Motor neuron (in vitro differentiated cells): ENCODE measurements at regions not wholly inside any gene's neighbourhood (a gene's known extent, or its start where the extent isn't known, plus 50 kb on each side); places are given as distances from the start of the nearest gene placed in this dataset.
A peak's percentile ranks its signal among the peaks of the same experiment; 100 is the strongest.

Source experiments
- ATAC-seq, 8 experiments: fragments of 200-7000 bp; cut with Tn5 transposase; replicated peaks in 6 of 8; 2 replicates each; pipeline ENCODE4 v1.8.0; 2021; ENCODE audit warnings: mild to moderate bottlenecking in 8 of 8, moderate library complexity in 8 of 8
- H3K27ac ChIP-seq, 2 donors: fragments of 250-450 bp; sonication (Bioruptor Pico); 2 replicates each; pipeline ENCODE4 v1.9.0; 2021; ENCODE audit warnings: antibody characterized with exemption in 2 of 2, mild to moderate bottlenecking in 2 of 2, moderate library complexity in 1 of 2
- H3K4me1 ChIP-seq, 2 donors: fragments of 250-450 bp; sonication (Bioruptor Pico); replicated peaks in 1 of 2; 2 replicates each; pipeline ENCODE4 v1.6.1; 2021; ENCODE audit warnings: antibody characterized with exemption in 2 of 2, mild to moderate bottlenecking in 2 of 2, moderate library complexity in 1 of 2
- H3K4me3 ChIP-seq, 5 donors: fragments of 250-450 bp; sonication (Bioruptor Pico); 2 replicates each; pipeline ENCODE4 v1.9.0; 2021; ENCODE audit warnings: antibody characterized with exemption in 5 of 5, mild to moderate bottlenecking in 5 of 5, moderate library complexity in 4 of 5
- WGBS, 10 experiments: fragments of 450-650 bp; shearing (Covaris generic); methylation state at CpG; one replicate each; pipeline ENCODE4 v1.0.0; 2022; 5-methylcytosine and 5-hydroxymethylcytosine counted together
- in situ Hi-C, 9 experiments: fragments of 400-800 bp; cut with MboI; loops; one replicate each; pipeline ENCODE4 v1.15.0; 2021; ENCODE audit warnings: low sequenced_read_pairs in 9 of 9, low pct_unique_long_range_greater_than_20kb in 2 of 9; ENCODE audit not compliant: unreplicated experiment in 9 of 9

DNA sequence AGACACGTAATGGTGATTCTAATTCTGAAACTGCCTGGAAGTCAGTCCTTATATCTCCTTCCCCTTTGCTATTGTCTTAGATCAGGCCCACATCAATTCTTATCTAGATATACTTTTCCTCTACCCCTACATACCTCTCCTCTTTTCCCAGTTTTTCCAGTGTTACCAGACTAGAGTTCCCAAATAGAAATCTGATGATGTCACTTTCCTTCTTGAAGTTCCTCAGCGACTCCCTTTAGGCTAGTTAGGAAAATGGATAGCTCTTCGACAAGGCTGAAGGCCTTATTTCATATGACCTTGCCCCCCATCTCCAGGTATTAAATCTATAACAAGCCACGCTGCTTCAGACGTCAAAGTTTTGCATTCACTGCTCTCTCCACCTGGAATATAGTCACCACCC lies 201.1 kb upstream of the ATP2B1 start:
- ATAC-seq = no peak
- Histone ChIP-seq H3K4me1 (no peaks in the 10 kb centered on the region), H3K27ac (no peak overlapping the region), H3K4me3 (no peak overlapping the region)
- in situ Hi-C loops = no loop called here
- WGBS, 10 experiments = 78 to 100% (median 91%) methylated on average over 1 to 5 of the region's 5 CpGs; no CpG with 5 or more reads in 1 of the 10 experiments

DNA sequence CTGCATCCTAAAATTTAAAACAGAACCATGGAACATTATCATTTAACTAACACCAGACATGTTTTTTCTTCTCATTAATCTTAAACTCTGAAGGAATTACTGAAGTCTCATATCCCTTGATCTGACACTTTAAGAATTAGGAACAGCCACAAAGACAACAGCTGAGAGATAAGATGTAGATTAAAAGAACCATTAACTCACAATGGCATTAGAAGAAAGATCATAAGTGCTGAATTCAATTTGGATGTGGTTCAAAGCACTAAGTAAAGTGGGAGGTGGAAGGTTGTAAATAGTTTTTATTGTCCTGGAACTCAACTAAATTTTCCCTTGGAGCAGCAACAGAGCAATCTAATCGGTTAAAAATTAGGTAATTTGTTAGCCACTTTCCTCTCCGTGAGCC lies 199.0 kb upstream of the ATP2B1 start:
- 40 to 100% (median 80%) methylated on average over 1 to 2 of the region's 2 CpGs; no CpG with 5 or more reads in 3 of the 10 experiments for WGBS, 10 experiments
- Histone ChIP-seq H3K4me3 (no peak overlapping the region), H3K27ac (no peak overlapping the region), H3K4me1 (no peaks in the 10 kb centered on the region)
- ATAC-seq = no peak
- in situ Hi-C loops = no loop called here

DNA sequence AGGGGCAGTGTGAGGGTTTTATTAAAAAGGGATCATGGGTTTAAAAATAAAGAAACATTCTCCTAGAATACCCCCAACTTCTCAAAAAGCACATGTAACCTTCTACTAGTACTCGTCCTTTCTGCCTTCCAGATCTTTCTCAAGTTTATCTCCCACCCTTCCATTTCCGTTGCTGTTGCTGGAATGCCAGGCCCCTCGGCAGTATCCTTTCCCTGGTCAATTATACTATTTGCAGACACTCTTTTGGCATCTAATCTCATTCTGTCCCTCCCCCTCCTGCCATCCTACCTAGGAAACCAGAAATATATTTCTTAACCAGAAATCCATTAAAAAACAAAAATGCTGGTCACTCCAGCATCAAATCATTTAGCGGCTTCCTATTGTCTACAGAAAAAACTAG lies 198.2 kb upstream of the ATP2B1 start:
- in situ Hi-C loops = no loop called here
- H3K4me1 ChIP-seq = no peaks in the 10 kb centered on the region
- H3K4me3 ChIP-seq = no peak overlapping the region
- no peak overlapping the region for H3K27ac ChIP-seq
- no peak for ATAC-seq
- 78 to 100% (median 89%) methylated on average over 1 to 4 of the region's 4 CpGs for WGBS, 10 experiments

DNA sequence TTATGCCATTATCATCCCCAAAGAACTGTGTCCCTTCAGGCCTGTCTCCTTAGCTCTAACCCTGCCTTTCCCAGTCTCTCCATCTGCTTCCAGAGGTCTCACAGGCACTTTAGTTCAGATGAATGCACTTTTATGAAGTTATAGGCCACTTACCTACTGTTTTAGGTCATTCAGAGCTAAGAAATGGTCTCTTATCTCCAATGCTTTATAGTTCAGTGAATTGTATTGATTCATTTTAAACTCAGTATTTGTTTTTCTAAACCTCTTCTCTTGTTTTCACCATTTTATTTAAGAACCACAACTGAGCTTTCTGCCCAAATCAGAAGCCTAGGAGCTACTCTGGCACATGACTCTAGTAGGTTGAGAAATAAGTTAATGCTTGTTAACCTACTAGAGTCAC lies 197.5 kb upstream of the ATP2B1 start:
- no peak overlapping the region for H3K27ac ChIP-seq
- ATAC-seq = no peak
- in situ Hi-C loops = no loop called here
- H3K4me1 ChIP-seq = no peaks in the 10 kb centered on the region
- H3K4me3 ChIP-seq = no peak overlapping the region

DNA sequence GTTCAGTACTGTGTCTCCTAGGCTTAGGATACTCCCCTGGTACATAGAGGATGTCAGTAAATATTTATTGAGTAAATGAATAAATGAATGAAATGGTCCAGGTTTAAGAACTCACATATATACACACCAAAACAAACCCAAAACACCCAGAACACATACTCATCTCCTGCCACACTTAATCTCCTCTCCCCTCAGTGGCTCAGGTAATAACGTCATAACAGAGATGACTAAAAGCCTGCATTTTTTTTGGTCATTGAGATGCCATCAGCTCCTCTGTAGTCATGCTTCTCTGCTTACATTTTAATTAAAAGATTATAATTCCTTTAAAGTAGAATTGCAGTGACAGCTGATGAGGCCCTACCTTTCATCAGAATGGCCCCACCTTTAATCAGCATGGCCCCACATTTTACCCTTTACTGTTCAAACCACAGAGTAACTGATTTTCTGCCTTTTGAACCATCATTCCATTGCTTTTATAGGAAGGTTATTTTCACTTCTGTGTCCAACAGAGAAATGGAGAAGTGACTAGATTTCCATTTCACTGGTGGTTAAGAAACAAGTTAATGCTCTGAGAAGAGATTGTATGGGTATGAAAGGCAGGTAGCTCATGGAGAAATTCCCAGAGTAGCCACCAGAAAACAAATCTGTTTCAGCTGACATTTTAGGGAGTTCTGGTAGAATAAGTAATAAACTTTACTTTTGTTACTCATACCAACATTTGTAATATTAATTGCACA lies 193.4 kb upstream of the ATP2B1 start:
- ATAC-seq = peak in 1 of 8 experiments; percentile 65
- H3K4me1 ChIP-seq = no peaks in the 10 kb centered on the region
- no peak overlapping the region for H3K27ac ChIP-seq
- WGBS, 10 experiments = 0 to 80% (median 0%) methylated on average over 1 of the region's 1 CpG; no CpG with 5 or more reads in 1 of the 10 experiments
- in situ Hi-C loops = no loop called here
- no peak overlapping the region for H3K4me3 ChIP-seq

DNA sequence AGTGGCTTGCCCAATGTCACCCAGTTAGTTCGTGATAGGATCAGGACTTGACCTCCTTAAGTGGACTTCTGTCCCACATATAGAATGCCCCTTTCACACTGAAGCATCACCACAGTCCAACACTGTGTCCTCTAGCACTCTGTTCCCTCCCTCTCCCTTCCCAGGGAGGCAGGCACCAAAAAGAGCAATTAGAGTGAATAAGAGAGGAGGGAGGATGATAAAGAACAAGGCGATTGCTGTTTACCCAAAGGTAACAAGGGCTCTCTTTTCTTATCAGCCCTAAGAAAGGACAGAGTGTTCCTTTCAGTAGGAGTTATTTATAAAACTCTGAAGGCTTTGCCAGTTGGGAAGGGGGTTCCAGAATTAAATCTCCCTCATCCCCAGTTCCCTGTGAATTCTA lies 192.7 kb upstream of the ATP2B1 start:
- H3K27ac ChIP-seq = no peak overlapping the region
- no peaks in the 10 kb centered on the region for H3K4me1 ChIP-seq
- WGBS, 10 experiments = 40 to 100% (median 71%) methylated on average over 1 to 2 of the region's 2 CpGs; no CpG with 5 or more reads in 3 of the 10 experiments
- ATAC-seq = no peak
- in situ Hi-C loops = no loop called here
- H3K4me3 ChIP-seq = no peak overlapping the region

DNA sequence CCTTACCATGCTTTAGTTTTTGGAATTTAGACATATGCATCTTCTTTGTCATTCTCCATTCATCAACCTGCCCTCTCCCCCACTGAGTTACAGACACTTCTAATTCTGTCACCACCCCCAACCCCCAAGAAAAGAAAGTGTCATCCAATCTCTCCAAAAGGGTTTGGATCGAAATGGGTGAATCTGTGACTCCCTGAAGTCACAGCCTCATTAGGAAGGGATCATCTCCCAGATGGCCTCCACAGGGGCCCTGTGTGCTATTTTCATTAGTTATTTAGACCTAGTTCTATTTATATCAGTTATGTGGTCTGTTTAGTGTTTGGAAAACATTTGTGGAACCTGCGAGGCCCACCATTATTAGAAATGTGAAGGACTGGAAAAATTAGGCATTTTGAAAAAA lies 191.0 kb upstream of the ATP2B1 start:
- Histone ChIP-seq H3K4me3 (no peak overlapping the region), H3K27ac (no peak overlapping the region), H3K4me1 (no peaks in the 10 kb centered on the region)
- in situ Hi-C loops = no loop called here
- 67 to 100% (median 89%) methylated on average over 1 to 2 of the region's 2 CpGs; no CpG with 5 or more reads in 2 of the 10 experiments for WGBS, 10 experiments
- ATAC-seq = no peak

DNA sequence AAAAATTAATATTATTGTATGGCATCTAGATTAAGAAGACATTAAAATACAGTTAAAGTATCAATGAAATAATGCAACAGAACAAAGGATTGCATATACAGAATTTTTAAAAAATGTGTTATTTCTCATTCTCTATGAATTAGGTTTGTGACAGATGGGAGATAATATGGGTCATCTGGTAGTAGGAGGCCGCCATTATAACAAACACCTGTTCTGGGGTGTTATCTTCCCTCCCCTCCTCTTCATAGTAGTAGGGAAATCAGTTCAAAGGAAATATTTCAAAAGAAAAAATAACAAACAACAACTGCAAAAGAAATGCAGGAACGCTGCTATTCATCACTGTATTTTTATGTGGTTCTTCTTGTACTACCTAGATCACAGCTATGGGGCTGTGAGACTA lies 187.0 kb upstream of the ATP2B1 start:
- H3K4me1 ChIP-seq = no peaks in the 10 kb centered on the region
- in situ Hi-C loops = no loop called here
- no peak overlapping the region for H3K4me3 ChIP-seq
- 50 to 100% (median 82%) methylated on average over 1 to 2 of the region's 2 CpGs; no CpG with 5 or more reads in 2 of the 10 experiments for WGBS, 10 experiments
- ATAC-seq = no peak
- H3K27ac ChIP-seq = no peak overlapping the region

DNA sequence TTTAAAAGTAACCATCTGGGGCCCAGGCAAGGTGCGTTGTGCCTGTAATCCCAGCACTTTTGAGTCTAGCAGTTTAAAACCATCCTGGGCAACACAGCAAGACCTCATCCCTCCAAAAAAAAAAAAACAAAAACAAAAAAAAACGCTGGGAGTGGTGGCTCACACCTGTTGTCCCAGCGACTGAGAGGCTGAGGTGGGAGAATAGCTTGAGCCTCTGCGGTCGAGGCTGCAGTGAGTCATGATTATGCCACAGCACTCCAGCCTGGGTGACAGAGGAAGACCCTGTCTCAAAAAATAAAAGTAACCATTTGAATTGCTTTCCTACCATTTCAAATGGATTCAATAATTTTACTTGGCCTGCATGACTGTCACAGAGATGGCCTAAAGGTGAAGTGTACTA lies 186.5 kb upstream of the ATP2B1 start:
- in situ Hi-C loops = no loop called here
- Histone ChIP-seq H3K27ac (no peak overlapping the region), H3K4me1 (no peaks in the 10 kb centered on the region), H3K4me3 (no peak overlapping the region)
- 60 to 97% (median 92%) methylated on average over 1 to 5 of the region's 5 CpGs; no CpG with 5 or more reads in 3 of the 10 experiments for WGBS, 10 experiments
- no peak for ATAC-seq

DNA sequence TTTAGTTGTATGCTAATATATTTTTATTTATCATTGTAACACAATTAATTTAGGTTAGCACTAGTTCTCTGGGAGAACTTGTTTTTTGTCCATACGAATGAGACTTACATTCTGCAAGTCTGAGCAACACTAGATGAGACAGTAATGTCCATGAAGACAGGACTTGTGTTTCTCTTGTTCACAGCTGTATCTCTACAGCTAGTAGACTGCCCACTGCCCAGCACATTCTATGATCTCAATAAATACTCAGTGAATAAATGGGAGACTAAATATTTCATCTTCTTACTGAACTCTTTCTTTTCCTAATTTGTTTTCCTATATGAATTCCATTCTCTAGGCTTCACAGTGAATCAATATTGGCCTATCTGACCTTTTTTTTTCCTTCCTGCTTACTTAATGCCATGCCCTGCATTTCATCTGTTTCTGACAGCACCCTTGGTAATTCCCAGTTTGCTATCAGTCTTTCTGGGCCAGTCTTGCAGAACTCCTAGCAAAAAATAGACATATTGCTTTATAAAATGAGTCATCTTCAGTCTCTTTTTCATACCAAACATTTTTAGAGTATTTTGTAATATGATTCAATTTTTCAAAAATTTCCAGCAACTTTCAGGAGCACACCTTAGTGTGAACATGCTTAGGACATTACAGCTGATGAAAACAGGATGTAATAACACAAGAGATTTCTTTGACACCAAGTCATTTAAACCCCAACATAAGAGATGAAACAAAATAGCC lies 185.5 kb upstream of the ATP2B1 start:
- H3K27ac ChIP-seq = no peak overlapping the region
- no peaks in the 10 kb centered on the region for H3K4me1 ChIP-seq
- ATAC-seq = no peak
- 67 to 100% (median 87%) methylated on average over 1 of the region's 1 CpG; no CpG with 5 or more reads in 4 of the 10 experiments for WGBS, 10 experiments
- in situ Hi-C loops = no loop called here
- no peak overlapping the region for H3K4me3 ChIP-seq

DNA sequence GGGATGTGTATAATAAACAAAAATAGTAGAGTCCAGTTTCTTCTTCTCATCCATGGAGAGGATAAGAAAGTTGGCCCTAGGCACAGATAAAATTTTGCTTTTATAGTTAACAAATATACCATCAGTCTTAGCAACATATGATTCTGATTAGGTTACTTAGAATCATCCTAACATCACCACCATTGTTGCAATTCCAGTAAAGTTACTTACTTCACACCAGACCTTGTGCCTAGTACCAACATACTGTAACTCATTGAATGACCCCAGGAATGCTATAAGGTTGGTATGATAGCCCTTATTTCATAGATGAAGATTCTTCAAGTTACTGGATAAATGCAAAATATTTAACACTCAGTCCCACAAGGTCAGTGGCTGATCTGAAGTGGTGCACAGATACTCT lies 183.8 kb upstream of the ATP2B1 start:
- in situ Hi-C loops = no loop called here
- H3K27ac ChIP-seq = no peak overlapping the region
- ATAC-seq = no peak
- H3K4me3 ChIP-seq = no peak overlapping the region
- no peaks in the 10 kb centered on the region for H3K4me1 ChIP-seq

DNA sequence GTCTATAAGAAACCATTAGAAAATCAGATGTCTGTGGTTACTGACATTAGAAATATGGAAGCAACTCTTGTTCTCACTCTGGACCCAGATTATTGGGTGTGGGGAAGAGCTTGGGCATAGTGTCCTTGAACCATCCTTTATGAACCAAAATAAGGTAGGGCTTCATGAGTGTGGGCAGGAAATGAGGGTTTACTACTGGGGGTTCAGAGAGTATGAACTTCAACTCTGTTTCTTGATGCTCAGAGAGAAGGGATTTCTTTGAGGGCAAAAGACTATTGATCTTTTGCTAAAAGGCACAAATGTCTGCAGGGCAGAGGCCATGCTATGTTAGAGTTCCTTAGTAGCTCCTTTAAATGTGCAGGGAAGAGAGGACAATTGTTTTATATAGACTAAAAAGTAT lies 183.3 kb upstream of the ATP2B1 start:
- Histone ChIP-seq H3K4me1 (no peaks in the 10 kb centered on the region), H3K4me3 (no peak overlapping the region), H3K27ac (no peak overlapping the region)
- in situ Hi-C loops = no loop called here
- no peak for ATAC-seq

DNA sequence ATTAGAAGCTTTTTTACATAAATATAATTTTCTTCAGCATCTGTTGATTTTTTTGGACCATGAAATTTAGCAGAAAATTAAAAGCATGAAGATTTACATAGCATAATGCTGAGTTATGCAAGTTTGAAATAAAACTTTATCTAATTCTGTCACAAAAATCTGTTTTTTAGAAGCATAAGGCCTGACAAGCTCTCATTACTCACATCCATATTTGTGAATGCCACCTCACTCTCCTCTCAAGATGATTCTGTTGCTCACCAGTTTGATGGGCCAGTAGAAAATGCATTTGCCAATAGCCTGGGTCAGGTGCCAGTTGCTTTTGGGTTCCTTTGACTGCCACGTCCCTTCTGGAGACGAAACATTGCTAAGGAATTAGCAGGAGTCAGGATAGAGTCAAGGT lies 181.5 kb upstream of the ATP2B1 start:
- 80 to 100% (median 100%) methylated on average over 1 to 2 of the region's 2 CpGs; no CpG with 5 or more reads in 3 of the 10 experiments for WGBS, 10 experiments
- Histone ChIP-seq H3K4me1 (no peaks in the 10 kb centered on the region), H3K27ac (no peak overlapping the region), H3K4me3 (no peak overlapping the region)
- no peak for ATAC-seq
- in situ Hi-C loops = no loop called here

DNA sequence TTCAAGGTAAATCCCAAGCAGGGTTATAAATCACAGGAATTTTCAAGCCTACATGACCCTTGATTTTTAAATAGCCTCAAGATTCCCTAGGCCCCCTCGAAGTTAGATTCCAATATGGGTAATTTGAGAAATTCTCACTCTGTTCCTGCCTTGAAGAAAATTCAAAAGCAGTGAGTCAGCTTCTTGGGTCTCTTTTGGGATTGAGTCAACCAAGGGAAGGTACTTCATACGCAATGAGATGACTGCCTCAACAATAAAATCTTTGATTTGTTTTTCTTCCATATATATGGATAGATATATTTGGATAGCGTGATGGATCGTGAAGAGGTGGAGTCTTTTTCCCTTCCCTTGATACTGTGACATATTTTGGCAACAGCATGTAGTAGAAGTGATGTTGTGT lies 180.4 kb upstream of the ATP2B1 start:
- ATAC-seq = no peak
- in situ Hi-C loops = no loop called here
- no peak overlapping the region for H3K27ac ChIP-seq
- 71 to 100% (median 100%) methylated on average over 1 to 4 of the region's 4 CpGs; no CpG with 5 or more reads in 1 of the 10 experiments for WGBS, 10 experiments
- H3K4me3 ChIP-seq = no peak overlapping the region
- peaks cover 0 to 6% of the 10 kb centered on the region in 2 donors for H3K4me1 ChIP-seq
